ENCODE measurements at regions not wholly inside any gene's neighbourhood (a gene's known extent, or its start where the extent isn't known, plus 50 kb on each side); places are given as distances from the start of the nearest gene placed in this dataset.

GRCh38 chr11:97743205-97743742 is 1277.5 kb upstream of the CNTN5 start:
- Histone ChIP-seq H2BK120ac (ENCODE audit: low read depth, low read length) (no peak overlapping the region), H2BK5ac (ENCODE audit: low read length) (no peak overlapping the region), H2BK15ac (replicated peaks; ENCODE audit: low read depth) (no peak overlapping the region), H3K18ac (ENCODE audit: low read length) (no peak overlapping the region), H3K79me2 (ENCODE audit: control insufficient read depth, insufficient read depth, low read length) (no peaks in the 10 kb centered on the region), H3K36me3 (ENCODE audit: control insufficient read depth, insufficient read depth, low read length) (no peaks in the 10 kb centered on the region), H3K56ac (ENCODE audit: low read length) (no peak overlapping the region), H3K4me3 (ENCODE audit: low read length) (no peak overlapping the region), H3K79me1 (ENCODE audit: low read length) (no peaks in the 10 kb centered on the region), H2AK5ac (ENCODE audit: low read length) (no peak overlapping the region), H3K9ac (ENCODE audit: low read length) (no peak overlapping the region), H4K5ac (ENCODE audit: low read length) (no peak overlapping the region), H3K27ac (ENCODE audit: low read depth, low read length) (no peak overlapping the region), H3K4ac (ENCODE audit: low read depth, low read length) (no peak overlapping the region), H3K4me2 (ENCODE audit: low read length) (no peak overlapping the region), H3K27me3 (ENCODE audit: insufficient read depth, low read length, poor library complexity) (no peaks in the 10 kb centered on the region), H4K8ac (ENCODE audit: low read depth, low read length) (no peak overlapping the region), H3K23ac (ENCODE audit: low read length) (no peak overlapping the region), H3K4me1 (ENCODE audit: control insufficient read depth, low read depth, low read length) (no peaks in the 10 kb centered on the region)
- WGBS (ENCODE audit: extremely low coverage, insufficient coverage, low lambda C conversion rate): no CpG with 5 or more reads among the region's 3 CpGs
- DNase-seq: peak; percentile 3

GRCh38 chr11:97745515-97746050 is 1275.2 kb upstream of the CNTN5 start:
- Histone ChIP-seq H2BK15ac (replicated peaks; ENCODE audit: low read depth) (no peak overlapping the region), H3K79me2 (ENCODE audit: control insufficient read depth, insufficient read depth, low read length) (no peaks in the 10 kb centered on the region), H3K4me2 (ENCODE audit: low read length) (no peak overlapping the region), H3K4me3 (ENCODE audit: low read length) (no peak overlapping the region), H3K56ac (ENCODE audit: low read length) (no peak overlapping the region), H3K23ac (ENCODE audit: low read length) (no peak overlapping the region), H3K27ac (ENCODE audit: low read depth, low read length) (no peak overlapping the region), H3K4me1 (ENCODE audit: control insufficient read depth, low read depth, low read length) (no peaks in the 10 kb centered on the region), H3K18ac (ENCODE audit: low read length) (no peak overlapping the region), H4K5ac (ENCODE audit: low read length) (no peak overlapping the region), H3K79me1 (ENCODE audit: low read length) (no peaks in the 10 kb centered on the region), H2BK5ac (ENCODE audit: low read length) (no peak overlapping the region), H2AK5ac (ENCODE audit: low read length) (no peak overlapping the region), H3K27me3 (ENCODE audit: insufficient read depth, low read length, poor library complexity) (no peaks in the 10 kb centered on the region), H3K36me3 (ENCODE audit: control insufficient read depth, insufficient read depth, low read length) (no peaks in the 10 kb centered on the region), H3K4ac (ENCODE audit: low read depth, low read length) (no peak overlapping the region), H2BK120ac (ENCODE audit: low read depth, low read length) (no peak overlapping the region), H4K8ac (ENCODE audit: low read depth, low read length) (no peak overlapping the region), H3K9ac (ENCODE audit: low read length) (no peak overlapping the region)
- no peak for DNase-seq
- no CpG with 5 or more reads among the region's 32 CpGs for WGBS (ENCODE audit: extremely low coverage, insufficient coverage, low lambda C conversion rate)

- Histone ChIP-seq H3K27me3 (ENCODE audit: insufficient read depth, low read length, poor library complexity) (no peaks in the 10 kb centered on the region), H2BK120ac (ENCODE audit: low read depth, low read length) (no peak overlapping the region), H2BK5ac (ENCODE audit: low read length) (no peak overlapping the region), H4K5ac (ENCODE audit: low read length) (no peak overlapping the region), H3K4me2 (ENCODE audit: low read length) (no peak overlapping the region), H3K4me1 (ENCODE audit: control insufficient read depth, low read depth, low read length) (no peaks in the 10 kb centered on the region), H3K4me3 (ENCODE audit: low read length) (no peak overlapping the region), H3K27ac (ENCODE audit: low read depth, low read length) (no peak overlapping the region), H4K8ac (ENCODE audit: low read depth, low read length) (no peak overlapping the region), H3K18ac (ENCODE audit: low read length) (no peak overlapping the region), H2AK5ac (ENCODE audit: low read length) (no peak overlapping the region), H3K79me1 (ENCODE audit: low read length) (no peaks in the 10 kb centered on the region), H2BK15ac (replicated peaks; ENCODE audit: low read depth) (no peak overlapping the region), H3K9ac (ENCODE audit: low read length) (no peak overlapping the region), H3K79me2 (ENCODE audit: control insufficient read depth, insufficient read depth, low read length) (no peaks in the 10 kb centered on the region), H3K56ac (ENCODE audit: low read length) (no peak overlapping the region), H3K36me3 (ENCODE audit: control insufficient read depth, insufficient read depth, low read length) (no peaks in the 10 kb centered on the region), H3K23ac (ENCODE audit: low read length) (no peak overlapping the region), H3K4ac (ENCODE audit: low read depth, low read length) (no peak overlapping the region)
- no CpG with 5 or more reads among the region's 1 CpG for WGBS (ENCODE audit: extremely low coverage, insufficient coverage, low lambda C conversion rate)
- no peak for DNase-seq
Measured at GRCh38 chr11:97746818-97747217, 1273.9 kb upstream of the CNTN5 start.

- no peak overlapping the region for H4K5ac ChIP-seq (ENCODE audit: low read length)
- H2BK15ac ChIP-seq (replicated peaks; ENCODE audit: low read depth): no peak overlapping the region
- H3K79me1 ChIP-seq (ENCODE audit: low read length): no peaks in the 10 kb centered on the region
- H3K4me1 ChIP-seq (ENCODE audit: control insufficient read depth, low read depth, low read length): no peaks in the 10 kb centered on the region
- H3K23ac ChIP-seq (ENCODE audit: low read length): no peak overlapping the region
- H3K36me3 ChIP-seq (ENCODE audit: control insufficient read depth, insufficient read depth, low read length): no peaks in the 10 kb centered on the region
- H2BK5ac ChIP-seq (ENCODE audit: low read length): no peak overlapping the region
- H2BK120ac ChIP-seq (ENCODE audit: low read depth, low read length): no peak overlapping the region
- DNase-seq: no peak
- H4K8ac ChIP-seq (ENCODE audit: low read depth, low read length): no peak overlapping the region
- no peak overlapping the region for H2AK5ac ChIP-seq (ENCODE audit: low read length)
- no peak overlapping the region for H3K9ac ChIP-seq (ENCODE audit: low read length)
- H3K27me3 ChIP-seq (ENCODE audit: insufficient read depth, low read length, poor library complexity): no peaks in the 10 kb centered on the region
- no peak overlapping the region for H3K18ac ChIP-seq (ENCODE audit: low read length)
- no peak overlapping the region for H3K56ac ChIP-seq (ENCODE audit: low read length)
- WGBS (ENCODE audit: extremely low coverage, insufficient coverage, low lambda C conversion rate): no CpG with 5 or more reads among the region's 5 CpGs
- no peak overlapping the region for H3K4ac ChIP-seq (ENCODE audit: low read depth, low read length)
- H3K4me2 ChIP-seq (ENCODE audit: low read length): no peak overlapping the region
- H3K79me2 ChIP-seq (ENCODE audit: control insufficient read depth, insufficient read depth, low read length): no peaks in the 10 kb centered on the region
- H3K27ac ChIP-seq (ENCODE audit: low read depth, low read length): no peak overlapping the region
- no peak overlapping the region for H3K4me3 ChIP-seq (ENCODE audit: low read length)
Measured at GRCh38 chr11:97751405-97751804, 1269.3 kb upstream of the CNTN5 start.

GRCh38 chr11:97751952-97752351 is 1268.8 kb upstream of the CNTN5 start:
- Histone ChIP-seq H4K5ac (ENCODE audit: low read length) (no peak overlapping the region), H2BK15ac (replicated peaks; ENCODE audit: low read depth) (no peak overlapping the region), H3K27ac (ENCODE audit: low read depth, low read length) (no peak overlapping the region), H3K56ac (ENCODE audit: low read length) (no peak overlapping the region), H2AK5ac (ENCODE audit: low read length) (no peak overlapping the region), H2BK120ac (ENCODE audit: low read depth, low read length) (no peak overlapping the region), H3K4me1 (ENCODE audit: control insufficient read depth, low read depth, low read length) (no peaks in the 10 kb centered on the region), H3K79me2 (ENCODE audit: control insufficient read depth, insufficient read depth, low read length) (no peaks in the 10 kb centered on the region), H2BK5ac (ENCODE audit: low read length) (no peak overlapping the region), H4K8ac (ENCODE audit: low read depth, low read length) (no peak overlapping the region), H3K4ac (ENCODE audit: low read depth, low read length) (no peak overlapping the region), H3K4me2 (ENCODE audit: low read length) (no peak overlapping the region), H3K4me3 (ENCODE audit: low read length) (no peak overlapping the region), H3K18ac (ENCODE audit: low read length) (no peak overlapping the region), H3K79me1 (ENCODE audit: low read length) (no peaks in the 10 kb centered on the region), H3K27me3 (ENCODE audit: insufficient read depth, low read length, poor library complexity) (no peaks in the 10 kb centered on the region), H3K36me3 (ENCODE audit: control insufficient read depth, insufficient read depth, low read length) (no peaks in the 10 kb centered on the region), H3K9ac (ENCODE audit: low read length) (no peak overlapping the region), H3K23ac (ENCODE audit: low read length) (no peak overlapping the region)
- no peak for DNase-seq
- WGBS (ENCODE audit: extremely low coverage, insufficient coverage, low lambda C conversion rate): no CpG with 5 or more reads among the region's 2 CpGs

GRCh38 chr11:97754976-97755375 is 1265.8 kb upstream of the CNTN5 start:
- DNase-seq: peak; percentile 16
- WGBS (ENCODE audit: extremely low coverage, insufficient coverage, low lambda C conversion rate): no CpG with 5 or more reads among the region's 3 CpGs
- Histone ChIP-seq H3K23ac (ENCODE audit: low read length) (no peak overlapping the region), H2BK5ac (ENCODE audit: low read length) (no peak overlapping the region), H3K27ac (ENCODE audit: low read depth, low read length) (no peak overlapping the region), H3K9ac (ENCODE audit: low read length) (no peak overlapping the region), H3K36me3 (ENCODE audit: control insufficient read depth, insufficient read depth, low read length) (no peaks in the 10 kb centered on the region), H2AK5ac (ENCODE audit: low read length) (no peak overlapping the region), H4K8ac (ENCODE audit: low read depth, low read length) (no peak overlapping the region), H3K56ac (ENCODE audit: low read length) (no peak overlapping the region), H3K4me1 (ENCODE audit: control insufficient read depth, low read depth, low read length) (no peaks in the 10 kb centered on the region), H2BK120ac (ENCODE audit: low read depth, low read length) (no peak overlapping the region), H3K4ac (ENCODE audit: low read depth, low read length) (no peak overlapping the region), H3K27me3 (ENCODE audit: insufficient read depth, low read length, poor library complexity) (no peaks in the 10 kb centered on the region), H2BK15ac (replicated peaks; ENCODE audit: low read depth) (no peak overlapping the region), H4K5ac (ENCODE audit: low read length) (no peak overlapping the region), H3K4me2 (ENCODE audit: low read length) (no peak overlapping the region), H3K79me1 (ENCODE audit: low read length) (no peaks in the 10 kb centered on the region), H3K79me2 (ENCODE audit: control insufficient read depth, insufficient read depth, low read length) (no peaks in the 10 kb centered on the region), H3K18ac (ENCODE audit: low read length) (no peak overlapping the region), H3K4me3 (ENCODE audit: low read length) (no peak overlapping the region)

All from mesendoderm (in vitro differentiated cells).